Keratinocyte (primary cell): ENCODE measurements at regions not wholly inside any gene's neighbourhood (a gene's known extent, or its start where the extent isn't known, plus 50 kb on each side); places are given as distances from the start of the nearest gene placed in this dataset.

Experiments
- CTCF ChIP-seq, 3 experiments: IDR thresholded peaks in 1 of 3; conservative IDR thresholded peaks in 1 of 3; optimal IDR thresholded peaks in 1 of 3; 2 replicates in 2 of 3; 3 replicates in 1 of 3; pipeline versions ENCODE3 to v1.5.1; 2011; ENCODE audit warnings: low read length in 3 of 3, mild to moderate bottlenecking in 3 of 3, moderate library complexity in 2 of 3, control low read depth in 1 of 3, inconsistent platforms in 1 of 3; ENCODE audit not compliant: insufficient read depth in 2 of 3; ENCODE audit errors: extremely low read depth in 1 of 3
- EZH2 ChIP-seq: IDR thresholded peaks from one replicate; pipeline ENCODE4 v1.6.1; 2012; ENCODE audit warnings: inconsistent platforms, mild to moderate bottlenecking, low read length, moderate library complexity

- TF ChIP-seq CTCF (optimal IDR thresholded peaks at IDR 0.05 in 1 of 3, IDR thresholded peaks at IDR 0.05 in 1 of 3, conservative IDR thresholded peaks at IDR 0.05 in 1 of 3; ENCODE audit: extremely low read depth in 1 of 3, insufficient read depth in 2 of 3, low read length in 3 of 3) (no peak), EZH2 (no peak)
Measured at GRCh38 chr11:134908583-134908982, 496.5 kb upstream of the B3GAT1 start.
